HG02840 (cell line): ENCODE measurements at regions not wholly inside any gene's neighbourhood (a gene's known extent, or its start where the extent isn't known, plus 50 kb on each side); places are given as distances from the start of the nearest gene placed in this dataset.

Source experiments
- ATAC-seq: cut with Tn5 transposase; IDR thresholded peaks from one replicate; pipeline ENCODE4 v1.9.1; 2021; ENCODE audit warnings: mild to moderate bottlenecking, moderate library complexity, moderate number of reproducible peaks; ENCODE audit not compliant: unreplicated experiment, low FRiP score

GRCh38 chr2:81290846-81291245 lies 986.3 kb upstream of the LRRTM1 start:
- no peak for ATAC-seq

GRCh38 chr2:81283081-81283480 lies 978.5 kb upstream of the LRRTM1 start:
- ATAC-seq = no peak

GRCh38 chr2:81282151-81282769 lies 977.7 kb upstream of the LRRTM1 start:
- ATAC-seq = no peak

GRCh38 chr2:81276595-81276994 lies 972.0 kb upstream of the LRRTM1 start:
- ATAC-seq = no peak

GRCh38 chr2:81266106-81266505 lies 961.6 kb upstream of the LRRTM1 start:
- no peak for ATAC-seq

GRCh38 chr2:81263989-81264388 lies 959.4 kb upstream of the LRRTM1 start:
- ATAC-seq = no peak

GRCh38 chr2:81260320-81260719 lies 955.8 kb upstream of the LRRTM1 start:
- no peak for ATAC-seq

- no peak for ATAC-seq
Measured at GRCh38 chr2:81250270-81250669, 945.7 kb upstream of the LRRTM1 start.

- ATAC-seq = no peak
Measured at GRCh38 chr2:81249152-81249551, 944.6 kb upstream of the LRRTM1 start.

- ATAC-seq = no peak
Measured at GRCh38 chr2:81247648-81248047, 943.1 kb upstream of the LRRTM1 start.

GRCh38 chr2:81242501-81242900 lies 937.9 kb upstream of the LRRTM1 start:
- no peak for ATAC-seq

- ATAC-seq = no peak
Measured at GRCh38 chr2:81238462-81238861, 933.9 kb upstream of the LRRTM1 start.

- no peak for ATAC-seq
Measured at GRCh38 chr2:81235601-81236000, 931.0 kb upstream of the LRRTM1 start.

- no peak for ATAC-seq
Measured at GRCh38 chr2:81234711-81235110, 930.2 kb upstream of the LRRTM1 start.

GRCh38 chr2:81225756-81226155 lies 921.2 kb upstream of the LRRTM1 start:
- no peak for ATAC-seq

GRCh38 chr2:81213598-81213997 lies 909.0 kb upstream of the LRRTM1 start:
- ATAC-seq = no peak

GRCh38 chr2:81206216-81206615 lies 901.7 kb upstream of the LRRTM1 start:
- ATAC-seq = no peak

- ATAC-seq = no peak
Measured at GRCh38 chr2:81196933-81197628, 892.5 kb upstream of the LRRTM1 start.

GRCh38 chr2:81196383-81196851 lies 891.9 kb upstream of the LRRTM1 start:
- no peak for ATAC-seq

- no peak for ATAC-seq
Measured at GRCh38 chr2:81195774-81196382, 891.3 kb upstream of the LRRTM1 start.

- no peak for ATAC-seq
Measured at GRCh38 chr2:81195017-81195773, 890.6 kb upstream of the LRRTM1 start.
